ENCODE measurements at regions not wholly inside any gene's neighbourhood (a gene's known extent, or its start where the extent isn't known, plus 50 kb on each side); places are given as distances from the start of the nearest gene placed in this dataset.
"Not testable (repeated sequence)": the region's sequence is repeated elsewhere in the genome, so short reads cannot be mapped to it uniquely, and the experiment has no call there.

- DNase-seq, result no peak
These were observed 52.1 kb downstream of the CARTPT start for GRCh38 chr5:71771191-71771590.

GRCh38 chr5:71778678-71779276 is 59.7 kb downstream of the CARTPT start:
- no peak for DNase-seq

GRCh38 chr5:71780597-71780996 is 61.5 kb downstream of the CARTPT start:
- DNase-seq, result no peak

DNA sequence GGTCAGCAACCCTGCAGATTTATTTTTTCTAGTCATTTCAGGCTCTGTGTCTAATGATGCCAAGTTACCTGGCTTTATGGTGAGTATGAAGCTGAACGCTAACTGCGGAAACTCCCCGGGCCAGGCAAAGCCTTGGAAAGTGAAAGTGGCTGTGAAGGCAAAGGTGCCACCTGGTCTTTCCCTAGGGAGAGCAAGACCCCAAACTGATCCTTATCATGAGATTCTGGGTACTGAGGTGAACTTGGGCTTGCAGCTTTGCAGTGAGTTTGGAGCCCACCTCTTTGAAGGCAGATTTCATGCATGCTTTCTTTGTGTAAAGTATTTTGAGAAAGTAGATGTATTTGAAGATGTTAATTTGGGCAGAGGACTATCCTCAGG is 63.3 kb downstream of the CARTPT start:
- DNase-seq, result no peak

DNA sequence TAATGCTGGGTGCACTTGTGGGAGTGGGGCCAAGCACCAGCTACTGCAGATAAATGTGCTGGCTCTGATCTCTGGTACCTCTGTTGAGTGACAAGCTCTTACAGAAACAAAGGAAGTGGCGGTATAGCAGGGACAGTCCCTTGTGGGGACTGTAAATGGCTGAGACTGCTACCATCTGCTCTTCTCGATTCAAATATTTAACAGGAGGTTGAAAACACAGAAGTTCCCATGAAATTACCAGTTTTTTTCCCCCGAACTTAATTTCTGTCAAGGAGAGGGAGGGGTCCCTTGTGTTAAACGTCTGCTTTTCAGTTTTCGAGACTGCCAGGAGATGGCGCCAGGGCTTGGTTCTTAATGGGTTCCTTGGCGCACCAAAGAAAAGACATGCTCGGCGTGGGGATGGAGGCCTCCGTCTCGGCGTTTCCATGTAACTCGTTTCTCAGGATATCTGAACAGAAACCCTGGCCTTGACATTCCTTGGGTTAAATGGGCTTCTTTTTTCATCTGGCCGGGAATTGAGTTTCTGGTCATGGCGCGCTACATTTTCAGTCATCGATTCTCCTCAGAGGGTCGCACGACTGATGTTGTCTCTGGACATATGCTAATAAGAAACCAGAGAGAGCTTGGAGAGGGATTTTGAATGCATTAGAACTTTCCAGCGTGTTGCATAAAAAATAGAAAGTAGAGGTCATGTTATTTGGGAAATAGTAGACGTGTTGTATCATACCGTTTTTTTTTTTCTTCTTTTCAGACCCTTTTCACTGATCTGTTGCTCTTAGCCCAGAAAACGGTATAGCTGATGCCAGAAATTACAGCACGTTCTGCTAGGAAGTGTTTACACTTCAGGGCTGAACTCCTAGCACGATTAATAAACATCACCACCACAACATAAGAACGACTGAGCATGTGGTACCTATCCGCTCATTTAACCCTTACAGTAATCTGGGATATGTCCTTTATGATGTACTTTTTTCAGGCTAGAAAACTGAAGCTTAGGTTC is 64.0 kb downstream of the CARTPT start:
- DNase-seq, result peak; percentile 30

DNA sequence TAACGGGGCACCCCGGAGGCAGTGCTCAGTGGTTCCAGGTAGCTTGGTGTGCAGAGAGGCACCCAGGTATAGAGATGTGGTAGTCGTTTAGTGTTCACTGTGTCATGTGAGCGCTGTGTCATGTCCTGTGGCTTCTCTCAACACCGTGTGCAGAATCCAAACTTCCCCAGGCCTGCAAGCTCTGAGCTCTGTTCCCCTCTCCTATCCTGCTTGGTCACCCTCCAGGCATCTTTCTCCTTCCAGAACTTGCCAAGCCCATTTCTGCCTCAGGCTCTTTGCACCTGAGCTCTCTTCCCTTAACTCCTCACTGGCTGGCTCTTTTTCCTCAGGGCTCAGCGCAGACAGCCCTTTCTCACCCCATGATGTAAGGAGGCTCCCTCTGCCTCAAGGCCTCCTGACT is 64.8 kb downstream of the CARTPT start:
- DNase-seq, result no peak

GRCh38 chr5:71786337-71787055 is 67.4 kb downstream of the CARTPT start:
- no peak for DNase-seq

DNA sequence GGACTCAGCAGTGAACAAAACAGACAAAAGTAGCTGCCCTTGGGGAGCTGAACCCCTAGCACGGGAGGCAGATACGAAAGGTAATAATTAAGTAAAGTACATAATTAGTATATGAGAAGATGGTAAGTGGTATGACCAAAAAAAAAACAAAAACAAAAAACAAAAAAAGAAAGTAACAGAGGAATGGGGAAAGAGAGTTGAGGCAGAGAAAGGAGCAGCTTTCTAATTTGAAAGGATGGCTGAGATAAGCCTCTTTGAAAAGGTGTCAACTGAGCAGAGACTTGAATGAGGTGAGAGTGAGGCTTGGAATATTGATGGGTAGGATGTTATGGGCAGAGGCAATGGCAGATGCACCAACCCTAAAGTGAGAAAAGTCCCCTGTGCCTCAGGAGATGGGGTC is 69.7 kb downstream of the CARTPT start:
- no peak for DNase-seq

DNA sequence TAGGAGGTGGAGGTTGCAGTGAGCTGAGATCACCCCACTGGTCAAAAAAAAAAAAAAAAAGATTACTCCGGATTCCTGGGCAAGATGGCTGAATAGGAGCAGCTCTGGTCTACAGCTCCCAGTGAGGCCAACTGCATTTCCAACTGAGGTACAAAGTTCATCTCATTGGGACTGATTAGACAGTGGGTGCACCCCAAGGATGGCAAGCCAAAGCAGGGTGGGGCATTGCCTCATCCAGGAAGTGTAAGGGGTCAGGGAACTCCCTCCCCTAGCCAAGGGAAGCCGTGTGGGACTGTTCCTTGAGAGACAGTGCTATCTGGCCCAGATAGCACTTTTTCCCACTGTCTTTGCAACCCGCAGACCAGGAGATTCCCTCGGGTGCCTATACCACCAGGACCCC is 70.7 kb downstream of the CARTPT start:
- DNase-seq, result no peak

DNA sequence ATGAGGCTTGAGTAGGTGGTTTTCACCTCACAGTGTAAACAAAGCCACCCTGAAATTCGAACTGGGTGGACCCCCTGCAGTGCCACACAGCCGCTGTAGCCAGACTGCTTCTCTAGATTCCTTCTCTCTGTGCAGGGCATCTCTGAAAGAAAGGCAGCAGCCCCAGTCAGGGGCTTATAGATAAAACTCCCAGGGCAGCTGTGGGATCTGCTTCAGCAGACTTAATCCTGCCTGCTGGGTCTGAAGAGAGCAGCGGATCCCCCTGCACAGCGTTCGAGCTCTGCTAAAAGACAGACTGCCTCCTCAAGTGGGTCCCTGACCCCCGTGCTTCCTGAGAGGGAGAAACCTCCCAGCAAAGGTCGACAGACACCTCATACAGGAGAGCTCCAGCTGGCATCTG is 71.4 kb downstream of the CARTPT start:
- no peak for DNase-seq

- not testable (repeated sequence) for DNase-seq
These were observed 73.0 kb downstream of the CARTPT start for GRCh38 chr5:71792041-71792440.

- DNase-seq, result no peak
These were observed 75.1 kb downstream of the CARTPT start for GRCh38 chr5:71794061-71794695.

- DNase-seq, result no peak
These were observed 83.6 kb downstream of the CARTPT start for GRCh38 chr5:71802673-71803072.

GRCh38 chr5:71806711-71807110 is 87.6 kb downstream of the CARTPT start:
- DNase-seq, result no peak

- no peak for DNase-seq
These were observed 88.8 kb downstream of the CARTPT start for GRCh38 chr5:71807909-71808308.

- no peak for DNase-seq
These were observed 90.4 kb downstream of the CARTPT start for GRCh38 chr5:71809446-71809845.

DNA sequence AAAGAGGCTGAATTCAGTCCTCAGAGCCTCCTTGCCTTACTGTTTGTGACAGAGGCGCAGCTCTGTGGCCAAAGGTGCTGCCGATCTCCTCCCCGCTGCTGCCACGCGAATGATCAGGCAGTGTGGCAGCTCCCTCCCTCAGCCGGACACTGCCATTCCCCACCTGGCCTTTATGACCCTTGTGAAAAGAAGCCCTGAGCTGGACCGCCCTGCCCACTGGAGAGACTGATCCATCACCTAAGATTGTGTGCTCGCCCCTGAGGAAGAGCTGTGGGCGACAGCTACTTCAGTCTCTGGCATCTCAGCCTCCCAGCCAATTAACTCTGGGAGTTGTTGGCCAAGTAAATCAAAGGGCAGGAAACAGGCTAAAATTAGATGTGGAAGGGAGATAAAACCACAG is 90.9 kb downstream of the CARTPT start:
- DNase-seq, result no peak

- no peak for DNase-seq
These were observed 91.6 kb downstream of the CARTPT start for GRCh38 chr5:71810471-71811195.

GRCh38 chr5:71811779-71812178 is 92.7 kb downstream of the CARTPT start:
- no peak for DNase-seq

DNA sequence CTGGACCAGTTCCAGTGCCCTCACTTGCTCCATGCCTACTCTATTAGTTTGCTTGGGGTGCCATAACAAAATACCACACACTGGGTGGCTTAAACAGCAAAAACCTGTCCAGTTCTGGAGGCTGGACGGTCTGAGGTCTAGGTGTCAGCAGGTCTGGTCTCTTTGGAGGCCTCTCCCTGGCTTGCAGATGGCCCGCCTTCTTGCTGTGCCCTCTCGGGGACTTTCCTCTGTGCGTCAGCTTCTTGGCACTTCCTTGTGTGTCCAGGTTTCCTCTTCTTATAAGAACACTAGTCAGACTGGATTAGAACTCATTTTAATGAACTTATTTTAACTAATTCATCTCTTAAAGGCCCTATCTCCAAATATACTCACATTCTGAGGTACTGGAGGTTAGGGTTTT is 97.2 kb downstream of the CARTPT start:
- DNase-seq, result no peak

DNA sequence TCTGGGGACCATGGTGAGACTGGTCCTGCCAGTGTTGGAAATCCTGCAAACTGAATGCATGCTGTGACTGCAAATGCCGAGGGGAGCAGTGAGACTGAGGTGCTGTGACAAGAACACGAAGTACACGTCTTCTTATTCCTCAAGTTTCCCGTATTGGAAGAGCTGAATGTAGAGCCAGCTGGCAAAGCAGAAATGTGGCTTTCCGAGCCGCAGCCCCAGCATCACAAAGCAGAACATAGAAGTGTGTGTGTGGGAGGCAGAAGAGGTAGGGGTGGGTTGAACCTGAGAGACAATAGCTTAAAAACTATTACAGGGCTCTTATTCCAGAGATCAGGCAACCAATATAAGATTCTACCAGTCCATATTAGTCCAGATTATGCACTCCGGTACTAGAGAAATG is 98.8 kb downstream of the CARTPT start:
- DNase-seq, result no peak

DNA sequence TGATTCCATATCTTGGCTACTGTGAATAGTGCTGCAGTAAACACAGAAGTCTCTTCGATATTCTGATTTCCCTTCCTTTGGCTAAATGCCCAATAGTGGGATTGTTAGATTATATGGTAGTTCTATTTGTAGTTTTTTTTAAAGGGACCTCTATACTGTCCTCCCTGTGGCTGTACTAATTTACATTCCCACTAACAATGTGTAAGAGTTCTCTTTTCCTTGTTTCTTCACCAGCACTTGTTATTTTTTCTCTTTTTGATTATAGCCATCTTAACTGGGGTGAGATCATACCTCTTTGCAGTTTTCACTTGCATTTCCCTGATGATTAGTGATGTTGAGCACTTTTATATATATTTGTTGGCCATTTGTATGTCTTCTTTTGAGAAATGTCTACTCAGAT is 102.0 kb downstream of the CARTPT start:
- DNase-seq, result no peak

- DNase-seq, result not testable (repeated sequence)
These were observed 103.0 kb downstream of the CARTPT start for GRCh38 chr5:71822065-71822464.
